ENCODE measurements at regions not wholly inside any gene's neighbourhood (a gene's known extent, or its start where the extent isn't known, plus 50 kb on each side); places are given as distances from the start of the nearest gene placed in this dataset.

DNA sequence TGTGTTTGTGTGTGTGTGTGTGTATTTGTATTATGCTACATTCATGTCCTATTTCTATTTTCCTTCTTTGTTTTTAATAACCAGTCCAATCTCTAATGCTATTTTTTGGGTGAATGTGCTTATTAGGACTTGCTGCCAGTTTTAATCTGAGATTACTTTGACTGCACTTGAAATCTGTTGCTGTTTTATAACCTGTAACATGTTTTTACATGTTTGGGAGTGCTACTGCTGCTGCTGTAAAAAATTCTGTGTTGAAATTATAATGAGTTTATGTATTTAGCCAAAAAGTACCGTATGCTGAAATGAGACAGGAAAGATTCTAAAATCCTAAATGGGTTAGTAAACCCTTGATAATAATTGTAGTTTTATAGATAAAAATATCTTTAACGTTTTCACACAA, 104.7 kb upstream of the SSBP2 start:
- no peaks in the 10 kb centered on the region for H3K36me3 ChIP-seq (ENCODE audit: control insufficient read depth, insufficient read depth, low read length)
- peaks cover 12% of the 10 kb centered on the region for H3K4me1 ChIP-seq (ENCODE audit: control insufficient read depth, extremely low read depth, insufficient read depth, low read length)
- H4K20me1 ChIP-seq (ENCODE audit: control insufficient read depth, extremely low read depth, insufficient read depth, low read length) = no peaks in the 10 kb centered on the region
- H3K4me3 ChIP-seq (replicated peaks in 1 of 4; ENCODE audit: control extremely low read depth in 1 of 4, insufficient read depth in 1 of 4, low read depth in 3 of 4, low read length in 4 of 4) = no peak overlapping the region
- no peak overlapping the region for H2AFZ ChIP-seq (ENCODE audit: low read length)
- H3K27me3 ChIP-seq (ENCODE audit: control insufficient read depth, insufficient read depth, low read length) = no peaks in the 10 kb centered on the region
- no peak overlapping the region for H3K27ac ChIP-seq (ENCODE audit: insufficient read depth, low read length)
- no peak for TF ChIP-seq EZH2 (IDR thresholded peaks at IDR 0.05; ENCODE audit: low read length, missing control alignments)
- TF ChIP-seq CTCF (conservative IDR thresholded peaks at IDR 0.05 in 1 of 2, IDR thresholded peaks at IDR 0.05 in 1 of 2; ENCODE audit: low read depth in 1 of 2, low read length in 2 of 2) = no peak
- DNase-seq (ENCODE audit: low read depth in 2 of 2) = no peak
- H3K79me2 ChIP-seq (ENCODE audit: control insufficient read depth, insufficient read depth, low read length) = no peaks in the 10 kb centered on the region
- H3K9ac ChIP-seq (ENCODE audit: insufficient read depth, low read length) = no peak overlapping the region
- H3K9me3 ChIP-seq (ENCODE audit: control insufficient read depth, insufficient read depth, low read depth, low read length) = no peaks in the 10 kb centered on the region
- H3K4me2 ChIP-seq (ENCODE audit: extremely low read depth, insufficient read depth, low read length) = no peak overlapping the region

DNA sequence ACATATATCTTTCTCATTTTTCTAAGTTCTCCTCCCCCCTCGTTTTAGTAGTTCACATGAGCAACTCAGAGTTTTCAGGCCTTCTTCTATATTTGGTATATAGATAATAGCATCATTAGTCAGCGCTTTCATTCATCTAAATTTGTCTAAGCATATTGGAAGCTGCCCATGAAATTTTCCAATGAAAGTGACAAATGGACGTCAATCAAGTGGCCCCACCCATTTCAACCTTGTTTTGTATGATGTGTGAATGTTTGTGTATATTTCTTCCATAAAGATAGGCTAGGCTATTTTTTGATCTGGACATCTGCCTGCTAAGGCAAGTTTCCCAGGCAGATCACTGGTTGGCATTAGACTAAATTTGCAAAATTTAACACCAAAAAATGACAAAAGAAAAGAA, 104.0 kb upstream of the SSBP2 start:
- no peak overlapping the region for H3K4me2 ChIP-seq (ENCODE audit: extremely low read depth, insufficient read depth, low read length)
- no peak overlapping the region for H2AFZ ChIP-seq (ENCODE audit: low read length)
- DNase-seq (ENCODE audit: low read depth in 2 of 2) = no peak
- no peaks in the 10 kb centered on the region for H4K20me1 ChIP-seq (ENCODE audit: control insufficient read depth, extremely low read depth, insufficient read depth, low read length)
- H3K9me3 ChIP-seq (ENCODE audit: control insufficient read depth, insufficient read depth, low read depth, low read length) = no peaks in the 10 kb centered on the region
- no peaks in the 10 kb centered on the region for H3K36me3 ChIP-seq (ENCODE audit: control insufficient read depth, insufficient read depth, low read length)
- no peak overlapping the region for H3K4me3 ChIP-seq (replicated peaks in 1 of 4; ENCODE audit: control extremely low read depth in 1 of 4, insufficient read depth in 1 of 4, low read depth in 3 of 4, low read length in 4 of 4)
- no peaks in the 10 kb centered on the region for H3K27me3 ChIP-seq (ENCODE audit: control insufficient read depth, insufficient read depth, low read length)
- no peak overlapping the region for H3K9ac ChIP-seq (ENCODE audit: insufficient read depth, low read length)
- no peak overlapping the region for H3K27ac ChIP-seq (ENCODE audit: insufficient read depth, low read length)
- H3K79me2 ChIP-seq (ENCODE audit: control insufficient read depth, insufficient read depth, low read length) = no peaks in the 10 kb centered on the region
- H3K4me1 ChIP-seq (ENCODE audit: control insufficient read depth, extremely low read depth, insufficient read depth, low read length) = peaks cover 16% of the 10 kb centered on the region
- TF ChIP-seq EZH2 (IDR thresholded peaks at IDR 0.05; ENCODE audit: low read length, missing control alignments) (no peak), CTCF (conservative IDR thresholded peaks at IDR 0.05 in 1 of 2, IDR thresholded peaks at IDR 0.05 in 1 of 2; ENCODE audit: low read depth in 1 of 2, low read length in 2 of 2) (no peak)

GRCh38 chr5:81854485-81854884, 103.6 kb upstream of the SSBP2 start:
- peak in 1 of 2 donors; percentile 19 for DNase-seq (ENCODE audit: low read depth in 2 of 2)
- Histone ChIP-seq H3K79me2 (ENCODE audit: control insufficient read depth, insufficient read depth, low read length) (no peaks in the 10 kb centered on the region), H3K27me3 (ENCODE audit: control insufficient read depth, insufficient read depth, low read length) (no peaks in the 10 kb centered on the region), H3K4me2 (ENCODE audit: extremely low read depth, insufficient read depth, low read length) (no peak overlapping the region), H3K36me3 (ENCODE audit: control insufficient read depth, insufficient read depth, low read length) (no peaks in the 10 kb centered on the region), H3K4me1 (ENCODE audit: control insufficient read depth, extremely low read depth, insufficient read depth, low read length) (peaks cover 16% of the 10 kb centered on the region), H2AFZ (ENCODE audit: low read length) (no peak overlapping the region), H3K27ac (ENCODE audit: insufficient read depth, low read length) (no peak overlapping the region), H4K20me1 (ENCODE audit: control insufficient read depth, extremely low read depth, insufficient read depth, low read length) (no peaks in the 10 kb centered on the region), H3K4me3 (replicated peaks in 1 of 4; ENCODE audit: control extremely low read depth in 1 of 4, insufficient read depth in 1 of 4, low read depth in 3 of 4, low read length in 4 of 4) (no peak overlapping the region), H3K9ac (ENCODE audit: insufficient read depth, low read length) (no peak overlapping the region), H3K9me3 (ENCODE audit: control insufficient read depth, insufficient read depth, low read depth, low read length) (no peaks in the 10 kb centered on the region)
- TF ChIP-seq EZH2 (IDR thresholded peaks at IDR 0.05; ENCODE audit: low read length, missing control alignments) (no peak), CTCF (conservative IDR thresholded peaks at IDR 0.05 in 1 of 2, IDR thresholded peaks at IDR 0.05 in 1 of 2; ENCODE audit: low read depth in 1 of 2, low read length in 2 of 2) (peak in 1 of 2 donors; percentile 33)
